ENCODE measurements at regions not wholly inside any gene's neighbourhood (a gene's known extent, or its start where the extent isn't known, plus 50 kb on each side); places are given as distances from the start of the nearest gene placed in this dataset.

- TF ChIP-seq CTCF (IDR thresholded peaks at IDR 0.05 in 8 of 11, conservative IDR thresholded peaks at IDR 0.05 in 3 of 11), result no peak
- no peak for TF ChIP-seq POLR2AphosphoS5 (IDR thresholded peaks at IDR 0.05)
Measured at GRCh38 chr1:219121679-219122078, 52.0 kb upstream of the LYPLAL1 start.
